ENCODE measurements at regions not wholly inside any gene's neighbourhood (a gene's known extent, or its start where the extent isn't known, plus 50 kb on each side); places are given as distances from the start of the nearest gene placed in this dataset.

GRCh38 chr13:21757763-21758162 is 86.9 kb downstream of the FGF9 start:
- no peak for TF ChIP-seq CTCF (IDR thresholded peaks at IDR 0.05)
- TF ChIP-seq ZFX (IDR thresholded peaks at IDR 0.05; ENCODE audit: borderline replicate concordance), result no peak
- no peak overlapping the region for H3K27ac ChIP-seq

- TF ChIP-seq ZFX (IDR thresholded peaks at IDR 0.05; ENCODE audit: borderline replicate concordance) (no peak), CTCF (IDR thresholded peaks at IDR 0.05) (no peak)
- H3K27ac ChIP-seq, result no peak overlapping the region
Observed at GRCh38 chr13:21758441-21758840, 87.6 kb downstream of the FGF9 start.

GRCh38 chr13:21759463-21759862 is 88.6 kb downstream of the FGF9 start:
- no peak for TF ChIP-seq CTCF (IDR thresholded peaks at IDR 0.05)
- TF ChIP-seq ZFX (IDR thresholded peaks at IDR 0.05; ENCODE audit: borderline replicate concordance), result no peak
- no peak overlapping the region for H3K27ac ChIP-seq

GRCh38 chr13:21759911-21760310 is 89.0 kb downstream of the FGF9 start:
- no peak overlapping the region for H3K27ac ChIP-seq
- no peak for TF ChIP-seq CTCF (IDR thresholded peaks at IDR 0.05)
- TF ChIP-seq ZFX (IDR thresholded peaks at IDR 0.05; ENCODE audit: borderline replicate concordance), result no peak

GRCh38 chr13:21761770-21762169 is 90.9 kb downstream of the FGF9 start:
- TF ChIP-seq ZFX (IDR thresholded peaks at IDR 0.05; ENCODE audit: borderline replicate concordance) (no peak), CTCF (IDR thresholded peaks at IDR 0.05) (no peak)

GRCh38 chr13:21762512-21762911 is 91.6 kb downstream of the FGF9 start:
- TF ChIP-seq ZFX (IDR thresholded peaks at IDR 0.05; ENCODE audit: borderline replicate concordance) (no peak), CTCF (IDR thresholded peaks at IDR 0.05) (no peak)
- H3K27ac ChIP-seq, result no peak overlapping the region

More at GRCh38 chr13:21761770-21762169, 90.9 kb downstream of the FGF9 start:
- H3K27ac ChIP-seq, result no peak overlapping the region

GRCh38 chr13:21767032-21767431 is 96.2 kb downstream of the FGF9 start:
- H3K27ac ChIP-seq, result no peak overlapping the region
- no peak for TF ChIP-seq ZFX (IDR thresholded peaks at IDR 0.05; ENCODE audit: borderline replicate concordance)
- no peak for TF ChIP-seq CTCF (IDR thresholded peaks at IDR 0.05)

Data from 22Rv1 (cell line).